Skeletal muscle cell (primary cell): ENCODE measurements at regions not wholly inside any gene's neighbourhood (a gene's known extent, or its start where the extent isn't known, plus 50 kb on each side); places are given as distances from the start of the nearest gene placed in this dataset.
"Not testable (repeated sequence)": the region's sequence is repeated elsewhere in the genome, so short reads cannot be mapped to it uniquely, and the experiment has no call there.

Source experiments
- DNase-seq: peaks from one replicate; pipeline ENCODE4 v3.0.0-alpha.2; 2010; ENCODE audit warnings: low read depth
- H3K4me3 ChIP-seq: 2 replicates; pipeline ENCODE4 v1.5.1; 2011; ENCODE audit warnings: low read depth, mild to moderate bottlenecking, control low read depth, low read length, moderate library complexity

GRCh38 chr1:143905214-143906179 is 66.3 kb downstream of the FAM72C start:
- peak overlapping the region; percentile 48 for H3K4me3 ChIP-seq
- peak; percentile 3 for DNase-seq

- DNase-seq, result not testable (repeated sequence)
- H3K4me3 ChIP-seq, result peak overlapping the region; percentile 45
Measured at GRCh38 chr1:143904622-143904979, 67.2 kb downstream of the FAM72C start.

GRCh38 chr1:143903899-143904621 is 67.7 kb downstream of the FAM72C start:
- H3K4me3 ChIP-seq, result peak overlapping the region; percentile 45

GRCh38 chr1:143896377-143896776 is 75.4 kb downstream of the FAM72C start:
- H3K4me3 ChIP-seq, DNase-seq: not testable (repeated sequence)

More at GRCh38 chr1:143903899-143904621, 67.7 kb downstream of the FAM72C start:
- DNase-seq, result peak; percentile 4

- not testable (repeated sequence) for DNase-seq
- peak overlapping the region; percentile 26 for H3K4me3 ChIP-seq
Measured at GRCh38 chr1:143884932-143885574, 86.7 kb downstream of the FAM72C start.

GRCh38 chr1:143884532-143884931 is 87.3 kb downstream of the FAM72C start:
- peak overlapping the region; percentile 26 for H3K4me3 ChIP-seq
- not testable (repeated sequence) for DNase-seq

- H3K4me3 ChIP-seq, DNase-seq: not testable (repeated sequence)
Measured at GRCh38 chr1:143879757-143880536, 91.8 kb downstream of the FAM72C start.

- H3K4me3 ChIP-seq, DNase-seq: not testable (repeated sequence)
Measured at GRCh38 chr1:143875947-143876346, 95.8 kb downstream of the FAM72C start.

- not testable (repeated sequence) for DNase-seq, H3K4me3 ChIP-seq
Measured at GRCh38 chr1:143874625-143875024, 97.2 kb downstream of the FAM72C start.

GRCh38 chr1:143873650-143874049 is 98.1 kb downstream of the FAM72C start:
- DNase-seq, H3K4me3 ChIP-seq: not testable (repeated sequence)

- H3K4me3 ChIP-seq, DNase-seq: not testable (repeated sequence)
Measured at GRCh38 chr1:143870388-143870787, 101.4 kb downstream of the FAM72C start.

- not testable (repeated sequence) for H3K4me3 ChIP-seq, DNase-seq
Measured at GRCh38 chr1:143867590-143868220, 104.1 kb downstream of the FAM72C start.

GRCh38 chr1:143863901-143864520 is 107.8 kb downstream of the FAM72C start:
- not testable (repeated sequence) for H3K4me3 ChIP-seq, DNase-seq

GRCh38 chr1:143862722-143863121 is 109.1 kb downstream of the FAM72C start:
- not testable (repeated sequence) for DNase-seq, H3K4me3 ChIP-seq

- DNase-seq, H3K4me3 ChIP-seq: not testable (repeated sequence)
Measured at GRCh38 chr1:143861306-143861705, 110.5 kb downstream of the FAM72C start.

- DNase-seq, result not testable (repeated sequence)
Measured at GRCh38 chr1:143855867-143856266, 115.9 kb downstream of the FAM72C start.

GRCh38 chr1:143854069-143854468 is 117.7 kb downstream of the FAM72C start:
- H3K4me3 ChIP-seq, DNase-seq: not testable (repeated sequence)

More at GRCh38 chr1:143855867-143856266, 115.9 kb downstream of the FAM72C start:
- not testable (repeated sequence) for H3K4me3 ChIP-seq

- not testable (repeated sequence) for DNase-seq, H3K4me3 ChIP-seq
Measured at GRCh38 chr1:143850637-143851036, 121.1 kb downstream of the FAM72C start.
